ENCODE measurements at regions not wholly inside any gene's neighbourhood (a gene's known extent, or its start where the extent isn't known, plus 50 kb on each side); places are given as distances from the start of the nearest gene placed in this dataset.

DNA sequence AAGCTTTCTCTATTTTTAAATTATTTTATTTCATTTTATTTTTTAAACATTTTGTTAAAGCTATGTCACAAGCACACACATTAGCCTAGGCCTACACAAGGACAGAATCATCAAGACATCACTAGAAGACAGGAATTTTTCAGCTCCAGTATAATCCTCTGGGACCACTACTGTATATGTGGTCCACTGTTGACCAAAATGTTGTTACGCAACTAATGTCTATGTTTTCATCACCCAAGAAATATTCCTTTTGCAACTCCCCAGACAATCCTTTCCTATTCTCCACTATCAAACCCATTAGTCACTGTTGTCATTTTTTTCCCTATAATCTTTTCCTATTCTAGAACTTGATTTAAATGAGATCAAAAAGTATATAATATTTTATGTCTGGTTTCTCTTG, 2371.7 kb upstream of the C9orf72 start:
- ChIA-PET POLR2A (ENCODE audit: unreplicated experiment) (no interaction called here), CTCF (interaction anchor here (0.7 kb wide), 1 partner anchor 9 kb away, joined by 3 read pairs; no protein-coding TSS in a partner anchor)
- no peak overlapping the region for H2AK9ac ChIP-seq (replicated peaks; ENCODE audit: low read depth, low read length, poor library complexity)
- no peak overlapping the region for H3K23ac ChIP-seq (ENCODE audit: low read depth, low read length)
- ATAC-seq (ENCODE audit: low read depth) (no peak), DNase-seq (no peak)
- intact Hi-C loops (cut with micrococcal nuclease) (no loop called here), in situ Hi-C loops (cut with MboI; ENCODE audit: low sequenced_read_pairs) (no loop called here), dilution Hi-C loops (cut with HindIII; ENCODE audit: low sequenced_read_pairs, unreplicated experiment) (no loop called here)
- no peak overlapping the region for H3K14ac ChIP-seq (replicated peaks; ENCODE audit: low read depth, low read length)
- WGBS, 2 experiments (ENCODE audit: extremely low coverage in 2 of 2, insufficient read length in 1 of 2): no CpG with 5 or more reads among the region's 1 CpG
- no peaks in the 10 kb centered on the region for H4K20me1 ChIP-seq (ENCODE audit: insufficient read depth, low read length)
- H2BK20ac ChIP-seq (ENCODE audit: low read depth, low read length): no peak overlapping the region
- no peak overlapping the region for H2AFZ ChIP-seq (replicated peaks; ENCODE audit: low read length, poor library complexity)
- no peak overlapping the region for H3K4me2 ChIP-seq (ENCODE audit: low read depth, low read length)
- H3K36me3 ChIP-seq (ENCODE audit: control insufficient read depth, insufficient read depth, low read length): no peaks in the 10 kb centered on the region
- no peak overlapping the region for H2BK15ac ChIP-seq (ENCODE audit: low read depth, low read length)
- no peak overlapping the region for H4K8ac ChIP-seq (ENCODE audit: low read depth in 2 of 2, low read length in 2 of 2)
- H2BK5ac ChIP-seq (ENCODE audit: low read depth, low read length, poor library complexity, severe bottlenecking): no peak overlapping the region
- H3K4me3 ChIP-seq (ENCODE audit: insufficient read depth, low read depth, low read length): no peak overlapping the region
- no peak overlapping the region for H2AK5ac ChIP-seq (ENCODE audit: low read depth, low read length)
- H3K56ac ChIP-seq (ENCODE audit: extremely low read depth, insufficient read depth, low read length): no peak overlapping the region
- no peak for TF ChIP-seq CHD1 (IDR thresholded peaks at IDR 0.05; ENCODE audit: low read depth, low read length)
- TF ChIP-seq CEBPB (IDR thresholded peaks at IDR 0.05; ENCODE audit: low read depth, low read length): peak; percentile 75
- TF ChIP-seq, protein P1, sequence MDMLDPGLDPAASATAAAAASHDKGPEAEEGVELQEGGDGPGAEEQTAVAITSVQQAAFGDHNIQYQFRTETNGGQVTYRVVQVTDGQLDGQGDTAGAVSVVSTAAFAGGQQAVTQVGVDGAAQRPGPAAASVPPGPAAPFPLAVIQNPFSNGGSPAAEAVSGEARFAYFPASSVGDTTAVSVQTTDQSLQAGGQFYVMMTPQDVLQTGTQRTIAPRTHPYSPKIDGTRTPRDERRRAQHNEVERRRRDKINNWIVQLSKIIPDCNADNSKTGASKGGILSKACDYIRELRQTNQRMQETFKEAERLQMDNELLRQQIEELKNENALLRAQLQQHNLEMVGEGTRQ (IDR thresholded peaks at IDR 0.05; ENCODE audit: low read depth, low read length): no peak
- H3K9me1 ChIP-seq (ENCODE audit: insufficient read depth, low read length): no peaks in the 10 kb centered on the region
- H3K9ac ChIP-seq (ENCODE audit: low read depth, low read length): no peak overlapping the region
- no peak overlapping the region for H3K4ac ChIP-seq (ENCODE audit: low read depth, low read length)
- no peak overlapping the region for H4K5ac ChIP-seq (ENCODE audit: low read depth, low read length)
- no TSS peak for BruUV-seq (replicated peaks)
- H3K27ac ChIP-seq (ENCODE audit: insufficient read depth, low read length): no peak overlapping the region
- H3K18ac ChIP-seq (ENCODE audit: low read depth, low read length): no peak overlapping the region
- no peaks in the 10 kb centered on the region for H3K9me3 ChIP-seq (ENCODE audit: control insufficient read depth, insufficient read depth, low read length)
- H3K79me1 ChIP-seq (ENCODE audit: low read depth in 1 of 2, low read length in 2 of 2): no peaks in the 10 kb centered on the region
- no peaks in the 10 kb centered on the region for H3K27me3 ChIP-seq (ENCODE audit: control insufficient read depth, insufficient read depth, low read length)
- H2BK120ac ChIP-seq (ENCODE audit: low read depth, low read length): no peak overlapping the region
- H4K91ac ChIP-seq (ENCODE audit: insufficient read depth, low read depth, low read length): no peak overlapping the region
- H3K4me1 ChIP-seq (ENCODE audit: control insufficient read depth, insufficient read depth, low read length): no peaks in the 10 kb centered on the region
